ENCODE measurements at regions not wholly inside any gene's neighbourhood (a gene's known extent, or its start where the extent isn't known, plus 50 kb on each side); places are given as distances from the start of the nearest gene placed in this dataset.

DNA sequence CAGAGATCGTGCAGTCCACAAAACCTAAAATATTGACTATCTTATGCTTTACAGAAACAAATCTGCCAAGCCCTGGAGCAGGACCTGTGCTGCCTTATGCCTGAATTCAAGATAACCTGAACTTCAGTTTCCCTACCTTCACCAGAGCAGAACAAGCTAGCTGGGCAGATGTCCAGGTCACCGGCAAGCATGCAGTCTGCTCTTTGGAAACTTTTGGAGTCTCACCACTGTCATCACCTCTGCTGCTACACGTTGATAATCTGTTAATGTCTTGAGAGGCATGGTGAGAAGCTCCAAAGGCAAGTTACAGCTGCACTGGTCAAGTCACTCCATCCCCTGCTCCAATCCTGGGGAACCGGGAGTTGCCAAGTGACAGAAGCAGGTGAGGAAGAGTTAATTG, 354.2 kb downstream of the RBM43 start:
- TF ChIP-seq CTCF (IDR thresholded peaks at IDR 0.05; ENCODE audit: insufficient read depth, low read length) (no peak), SPI1 (IDR thresholded peaks at IDR 0.05; ENCODE audit: borderline replicate concordance, low read depth) (no peak), POLR2AphosphoS5 (IDR thresholded peaks at IDR 0.05; ENCODE audit: low read depth) (no peak), GABPA (IDR thresholded peaks at IDR 0.05; ENCODE audit: low read depth) (no peak)
- TF ChIP-seq, protein P1, sequence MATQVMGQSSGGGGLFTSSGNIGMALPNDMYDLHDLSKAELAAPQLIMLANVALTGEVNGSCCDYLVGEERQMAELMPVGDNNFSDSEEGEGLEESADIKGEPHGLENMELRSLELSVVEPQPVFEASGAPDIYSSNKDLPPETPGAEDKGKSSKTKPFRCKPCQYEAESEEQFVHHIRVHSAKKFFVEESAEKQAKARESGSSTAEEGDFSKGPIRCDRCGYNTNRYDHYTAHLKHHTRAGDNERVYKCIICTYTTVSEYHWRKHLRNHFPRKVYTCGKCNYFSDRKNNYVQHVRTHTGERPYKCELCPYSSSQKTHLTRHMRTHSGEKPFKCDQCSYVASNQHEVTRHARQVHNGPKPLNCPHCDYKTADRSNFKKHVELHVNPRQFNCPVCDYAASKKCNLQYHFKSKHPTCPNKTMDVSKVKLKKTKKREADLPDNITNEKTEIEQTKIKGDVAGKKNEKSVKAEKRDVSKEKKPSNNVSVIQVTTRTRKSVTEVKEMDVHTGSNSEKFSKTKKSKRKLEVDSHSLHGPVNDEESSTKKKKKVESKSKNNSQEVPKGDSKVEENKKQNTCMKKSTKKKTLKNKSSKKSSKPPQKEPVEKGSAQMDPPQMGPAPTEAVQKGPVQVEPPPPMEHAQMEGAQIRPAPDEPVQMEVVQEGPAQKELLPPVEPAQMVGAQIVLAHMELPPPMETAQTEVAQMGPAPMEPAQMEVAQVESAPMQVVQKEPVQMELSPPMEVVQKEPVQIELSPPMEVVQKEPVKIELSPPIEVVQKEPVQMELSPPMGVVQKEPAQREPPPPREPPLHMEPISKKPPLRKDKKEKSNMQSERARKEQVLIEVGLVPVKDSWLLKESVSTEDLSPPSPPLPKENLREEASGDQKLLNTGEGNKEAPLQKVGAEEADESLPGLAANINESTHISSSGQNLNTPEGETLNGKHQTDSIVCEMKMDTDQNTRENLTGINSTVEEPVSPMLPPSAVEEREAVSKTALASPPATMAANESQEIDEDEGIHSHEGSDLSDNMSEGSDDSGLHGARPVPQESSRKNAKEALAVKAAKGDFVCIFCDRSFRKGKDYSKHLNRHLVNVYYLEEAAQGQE (IDR thresholded peaks at IDR 0.05; ENCODE audit: insufficient replicate concordance, low read depth): no peak
